HG03571 (cell line): ENCODE measurements at regions not wholly inside any gene's neighbourhood (a gene's known extent, or its start where the extent isn't known, plus 50 kb on each side); places are given as distances from the start of the nearest gene placed in this dataset.

ENCODE experiments used
- ATAC-seq: cut with Tn5 transposase; IDR thresholded peaks from one replicate; pipeline ENCODE4 v1.9.1; 2021; ENCODE audit not compliant: unreplicated experiment

- ATAC-seq = no peak
These were observed 115.1 kb upstream of the DAP start for GRCh38 chr5:10876006-10876744.

- ATAC-seq = no peak
These were observed 114.3 kb upstream of the DAP start for GRCh38 chr5:10875201-10875768.

GRCh38 chr5:10874541-10874940, 113.5 kb upstream of the DAP start:
- no peak for ATAC-seq

GRCh38 chr5:10870791-10871190, 109.8 kb upstream of the DAP start:
- no peak for ATAC-seq

- no peak for ATAC-seq
These were observed 107.9 kb upstream of the DAP start for GRCh38 chr5:10868956-10869355.

- ATAC-seq = no peak
These were observed 106.6 kb upstream of the DAP start for GRCh38 chr5:10867389-10868303.

- ATAC-seq = no peak
These were observed 105.9 kb upstream of the DAP start for GRCh38 chr5:10866913-10867312.

- peak; percentile 90 for ATAC-seq
These were observed 102.8 kb upstream of the DAP start for GRCh38 chr5:10863763-10864383.

GRCh38 chr5:10862085-10862484, 101.1 kb upstream of the DAP start:
- ATAC-seq = no peak

- ATAC-seq = no peak
These were observed 100.4 kb upstream of the DAP start for GRCh38 chr5:10861423-10861790.

GRCh38 chr5:10860645-10861422, 99.8 kb upstream of the DAP start:
- no peak for ATAC-seq

- no peak for ATAC-seq
These were observed 99.1 kb upstream of the DAP start for GRCh38 chr5:10860196-10860543.

- no peak for ATAC-seq
These were observed 98.6 kb upstream of the DAP start for GRCh38 chr5:10859393-10860195.

- no peak for ATAC-seq
These were observed 97.9 kb upstream of the DAP start for GRCh38 chr5:10858945-10859344.

GRCh38 chr5:10858307-10858706, 97.3 kb upstream of the DAP start:
- ATAC-seq = no peak

- no peak for ATAC-seq
These were observed 96.3 kb upstream of the DAP start for GRCh38 chr5:10857338-10857733.

GRCh38 chr5:10856683-10857337, 95.8 kb upstream of the DAP start:
- no peak for ATAC-seq

- ATAC-seq = no peak
These were observed 95.0 kb upstream of the DAP start for GRCh38 chr5:10856071-10856470.

GRCh38 chr5:10854506-10855277, 93.7 kb upstream of the DAP start:
- no peak for ATAC-seq
